ENCODE measurements at regions not wholly inside any gene's neighbourhood (a gene's known extent, or its start where the extent isn't known, plus 50 kb on each side); places are given as distances from the start of the nearest gene placed in this dataset.

DNA sequence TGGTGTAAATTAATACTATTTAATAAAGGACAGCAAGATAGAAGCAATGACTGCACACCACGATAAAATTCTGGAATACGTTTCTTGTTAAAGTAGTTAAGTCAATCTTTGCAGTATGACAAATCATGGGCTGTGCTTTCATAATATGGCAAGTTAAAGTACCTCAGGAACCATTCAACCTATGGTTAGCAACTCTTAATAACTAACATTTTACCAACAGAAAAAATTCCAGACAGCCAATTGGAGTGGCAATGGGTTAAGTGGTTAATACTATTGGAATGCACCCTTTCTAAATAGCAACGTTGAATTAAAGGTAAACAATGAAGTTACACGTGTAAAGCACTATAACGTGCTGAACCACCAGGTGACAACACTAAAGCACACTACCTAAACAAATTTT lies 72.4 kb upstream of the ZCCHC13 start:
- H3K27me3 ChIP-seq: no peaks in the 10 kb centered on the region
- WGBS, 2 donors: 76 to 82% methylated on average over 5 of the region's 5 CpGs
- H3K36me3 ChIP-seq (ENCODE audit: low read depth, missing control alignments): no peaks in the 10 kb centered on the region
- no peak for DNase-seq
- no peak overlapping the region for H3K4me3 ChIP-seq
- no peaks in the 10 kb centered on the region for H3K4me1 ChIP-seq
- TF ChIP-seq, protein P1, sequence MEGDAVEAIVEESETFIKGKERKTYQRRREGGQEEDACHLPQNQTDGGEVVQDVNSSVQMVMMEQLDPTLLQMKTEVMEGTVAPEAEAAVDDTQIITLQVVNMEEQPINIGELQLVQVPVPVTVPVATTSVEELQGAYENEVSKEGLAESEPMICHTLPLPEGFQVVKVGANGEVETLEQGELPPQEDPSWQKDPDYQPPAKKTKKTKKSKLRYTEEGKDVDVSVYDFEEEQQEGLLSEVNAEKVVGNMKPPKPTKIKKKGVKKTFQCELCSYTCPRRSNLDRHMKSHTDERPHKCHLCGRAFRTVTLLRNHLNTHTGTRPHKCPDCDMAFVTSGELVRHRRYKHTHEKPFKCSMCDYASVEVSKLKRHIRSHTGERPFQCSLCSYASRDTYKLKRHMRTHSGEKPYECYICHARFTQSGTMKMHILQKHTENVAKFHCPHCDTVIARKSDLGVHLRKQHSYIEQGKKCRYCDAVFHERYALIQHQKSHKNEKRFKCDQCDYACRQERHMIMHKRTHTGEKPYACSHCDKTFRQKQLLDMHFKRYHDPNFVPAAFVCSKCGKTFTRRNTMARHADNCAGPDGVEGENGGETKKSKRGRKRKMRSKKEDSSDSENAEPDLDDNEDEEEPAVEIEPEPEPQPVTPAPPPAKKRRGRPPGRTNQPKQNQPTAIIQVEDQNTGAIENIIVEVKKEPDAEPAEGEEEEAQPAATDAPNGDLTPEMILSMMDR (IDR thresholded peaks at IDR 0.05): no peak
- no peak for TF ChIP-seq POLR2A (IDR thresholded peaks at IDR 0.05)
- no peaks in the 10 kb centered on the region for H3K9me3 ChIP-seq
- no peak overlapping the region for H3K27ac ChIP-seq
- intact Hi-C loops (cut with DNase I; ENCODE audit: low total_unique reads): no loop called here

- no peak for TF ChIP-seq POLR2A (IDR thresholded peaks at IDR 0.05)
- TF ChIP-seq, protein P1 (IDR thresholded peaks at IDR 0.05): no peak
- Histone ChIP-seq H3K36me3 (ENCODE audit: low read depth, missing control alignments) (no peaks in the 10 kb centered on the region), H3K4me1 (no peaks in the 10 kb centered on the region), H3K9me3 (no peaks in the 10 kb centered on the region), H3K27ac (no peak overlapping the region), H3K27me3 (no peaks in the 10 kb centered on the region), H3K4me3 (no peak overlapping the region)
- no peak for DNase-seq
- intact Hi-C loops (cut with DNase I; ENCODE audit: low total_unique reads): no loop called here
Observed at GRCh38 chrX:74230094-74230493, 73.9 kb upstream of the ZCCHC13 start.

GRCh38 chrX:74225111-74225510 lies 78.9 kb upstream of the ZCCHC13 start:
- H3K36me3 ChIP-seq (ENCODE audit: low read depth, missing control alignments): no peaks in the 10 kb centered on the region
- H3K27me3 ChIP-seq: no peaks in the 10 kb centered on the region
- no peaks in the 10 kb centered on the region for H3K4me1 ChIP-seq
- WGBS, 2 donors: 94 to 99% methylated on average over 5 of the region's 5 CpGs
- no peak overlapping the region for H3K4me3 ChIP-seq
- intact Hi-C loops (cut with DNase I; ENCODE audit: low total_unique reads): no loop called here
- H3K27ac ChIP-seq: no peak overlapping the region
- H3K9me3 ChIP-seq: no peaks in the 10 kb centered on the region
- TF ChIP-seq, protein P1 (IDR thresholded peaks at IDR 0.05): no peak
- TF ChIP-seq POLR2A (IDR thresholded peaks at IDR 0.05): no peak
- no peak for DNase-seq

DNA sequence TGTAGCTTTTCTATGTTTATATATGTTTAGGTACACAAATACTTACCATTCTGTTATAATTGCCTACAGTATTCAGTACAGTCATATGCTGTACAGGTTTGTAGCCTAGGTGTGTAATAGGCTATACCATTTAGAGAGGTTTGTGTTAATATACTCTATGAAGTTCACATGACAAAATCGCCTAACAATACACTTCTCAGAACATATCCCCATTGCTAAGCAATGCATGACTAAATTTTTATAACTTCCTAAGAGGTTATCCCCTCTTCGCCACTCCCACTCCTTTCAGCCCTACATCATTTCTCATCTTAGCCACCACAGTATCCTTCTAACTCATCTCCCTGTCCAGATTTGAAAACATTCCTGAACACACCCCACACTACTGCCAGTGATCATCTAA lies 83.7 kb upstream of the ZCCHC13 start:
- H3K4me1 ChIP-seq: no peaks in the 10 kb centered on the region
- no peak for TF ChIP-seq POLR2A (IDR thresholded peaks at IDR 0.05)
- TF ChIP-seq, protein P1 (IDR thresholded peaks at IDR 0.05): no peak
- DNase-seq: no peak
- no peaks in the 10 kb centered on the region for H3K9me3 ChIP-seq
- H3K27ac ChIP-seq: no peak overlapping the region
- no peaks in the 10 kb centered on the region for H3K36me3 ChIP-seq (ENCODE audit: low read depth, missing control alignments)
- WGBS, 2 donors: 86 to 92% methylated on average over 2 of the region's 2 CpGs
- H3K27me3 ChIP-seq: no peaks in the 10 kb centered on the region
- no peak overlapping the region for H3K4me3 ChIP-seq
- intact Hi-C loops (cut with DNase I; ENCODE audit: low total_unique reads): no loop called here

DNA sequence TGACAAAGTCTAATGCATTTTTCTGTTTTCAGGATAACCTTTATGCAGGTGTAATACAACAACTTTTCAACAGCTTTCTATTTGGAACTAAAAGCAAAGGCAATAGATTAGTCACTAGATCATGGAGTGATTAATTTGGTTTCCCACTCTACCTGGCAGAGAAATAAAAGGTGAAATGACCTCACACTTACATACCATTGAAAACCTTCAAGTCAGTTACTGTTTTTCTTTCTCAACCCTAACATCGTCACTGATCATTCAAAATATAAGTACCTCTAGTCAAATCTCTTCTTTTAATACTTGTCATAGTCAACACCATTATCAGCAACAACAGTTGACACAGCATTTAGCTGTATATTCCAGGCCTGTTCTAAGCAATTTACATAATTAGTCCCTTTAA lies 85.1 kb upstream of the ZCCHC13 start:
- Histone ChIP-seq H3K27ac (no peak overlapping the region), H3K4me3 (no peak overlapping the region), H3K36me3 (ENCODE audit: low read depth, missing control alignments) (no peaks in the 10 kb centered on the region), H3K9me3 (no peaks in the 10 kb centered on the region), H3K27me3 (no peaks in the 10 kb centered on the region), H3K4me1 (no peaks in the 10 kb centered on the region)
- 93 to 96% methylated on average over 1 of the region's 1 CpG for WGBS, 2 donors
- DNase-seq: no peak
- TF ChIP-seq, protein P1 (IDR thresholded peaks at IDR 0.05): no peak
- TF ChIP-seq POLR2A (IDR thresholded peaks at IDR 0.05): no peak
- intact Hi-C loops (cut with DNase I; ENCODE audit: low total_unique reads): no loop called here

All from testis (tissue), 2 donors.